ENCODE measurements at regions not wholly inside any gene's neighbourhood (a gene's known extent, or its start where the extent isn't known, plus 50 kb on each side); places are given as distances from the start of the nearest gene placed in this dataset.
A peak's percentile ranks its signal among the peaks of the same experiment; 100 is the strongest.

DNA sequence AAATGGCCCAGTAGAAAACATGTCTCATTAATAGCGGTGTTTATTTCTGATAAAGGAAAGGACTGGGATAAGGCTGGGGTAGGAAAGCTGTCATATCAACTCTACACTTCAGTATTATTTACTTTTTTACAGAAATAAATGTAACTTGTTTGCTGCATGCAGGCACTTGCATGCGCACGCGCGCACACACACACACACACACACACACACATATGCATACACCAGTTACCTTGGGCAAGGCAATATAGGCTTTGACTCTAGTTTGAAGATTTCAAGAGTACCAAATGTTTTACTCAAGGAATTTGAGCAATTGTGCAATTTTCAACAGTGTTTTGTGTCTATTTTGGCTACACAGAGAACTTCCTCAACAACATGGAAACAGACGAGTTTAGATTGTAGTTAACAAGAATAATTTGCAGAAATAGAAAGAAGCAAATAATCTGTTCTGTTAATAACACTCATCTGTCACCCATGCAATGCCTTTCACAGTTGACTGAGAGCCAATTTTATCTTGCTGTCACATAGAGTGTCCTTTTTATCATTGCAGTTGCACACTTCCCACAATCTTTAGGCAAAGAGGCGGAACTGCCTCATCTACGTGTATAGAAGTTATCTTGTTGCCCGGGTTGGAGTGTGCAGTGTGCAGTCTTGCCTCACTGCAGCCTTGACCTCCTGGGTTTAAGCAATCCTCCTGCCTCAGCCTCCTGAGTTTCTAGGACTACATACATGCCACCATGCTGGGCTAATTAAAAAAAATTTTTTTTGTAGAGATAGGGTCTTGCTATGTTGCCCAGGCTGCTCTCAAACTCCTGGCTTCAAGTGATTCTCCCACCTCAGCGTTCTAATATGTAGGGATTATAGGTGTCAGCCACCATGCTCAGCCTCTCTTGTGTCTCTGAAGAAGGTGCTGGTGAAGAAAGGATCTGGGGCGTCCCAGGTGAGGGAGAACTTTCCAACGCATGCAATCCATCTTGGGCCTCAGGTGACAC, 64.6 kb upstream of the GPCPD1 start (continued):
- no peak; the same call in 1 of the 2 replicates for TF ChIP-seq EZH2 (IDR thresholded peaks at IDR 0.05; ENCODE audit: borderline replicate concordance, low read depth, low read length)
- peak; percentile 95 for TF ChIP-seq TAL1 (IDR thresholded peaks at IDR 0.05)
- peak; percentile 17; the same call in 1 of the 2 replicates for TF ChIP-seq CBX5 (IDR thresholded peaks at IDR 0.05; ENCODE audit: borderline replicate concordance, low read depth)
- TF ChIP-seq, protein P1, sequence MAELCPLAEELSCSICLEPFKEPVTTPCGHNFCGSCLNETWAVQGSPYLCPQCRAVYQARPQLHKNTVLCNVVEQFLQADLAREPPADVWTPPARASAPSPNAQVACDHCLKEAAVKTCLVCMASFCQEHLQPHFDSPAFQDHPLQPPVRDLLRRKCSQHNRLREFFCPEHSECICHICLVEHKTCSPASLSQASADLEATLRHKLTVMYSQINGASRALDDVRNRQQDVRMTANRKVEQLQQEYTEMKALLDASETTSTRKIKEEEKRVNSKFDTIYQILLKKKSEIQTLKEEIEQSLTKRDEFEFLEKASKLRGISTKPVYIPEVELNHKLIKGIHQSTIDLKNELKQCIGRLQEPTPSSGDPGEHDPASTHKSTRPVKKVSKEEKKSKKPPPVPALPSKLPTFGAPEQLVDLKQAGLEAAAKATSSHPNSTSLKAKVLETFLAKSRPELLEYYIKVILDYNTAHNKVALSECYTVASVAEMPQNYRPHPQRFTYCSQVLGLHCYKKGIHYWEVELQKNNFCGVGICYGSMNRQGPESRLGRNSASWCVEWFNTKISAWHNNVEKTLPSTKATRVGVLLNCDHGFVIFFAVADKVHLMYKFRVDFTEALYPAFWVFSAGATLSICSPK (IDR thresholded peaks at IDR 0.05; ENCODE audit: borderline replicate concordance), result no peak
- no peak for TF ChIP-seq ZNF436 (CRISPR knock-in tag; IDR thresholded peaks at IDR 0.05)
- TF ChIP-seq RCOR1 (IDR thresholded peaks at IDR 0.05; ENCODE audit: borderline replicate concordance in 1 of 2, low read depth in 2 of 2, low read length in 2 of 2), result peak; percentile 61 to 93; a peak in 3 of 4 replicates
- no peak for TF ChIP-seq ZSCAN32 (CRISPR knock-in tag; IDR thresholded peaks at IDR 0.05)
- no peak for TF ChIP-seq FOXJ3 (CRISPR knock-in tag; IDR thresholded peaks at IDR 0.05)
- TF ChIP-seq HMGN3 (IDR thresholded peaks at IDR 0.05; ENCODE audit: borderline replicate concordance, extremely low read depth, insufficient read length, low read depth, low read length), result no peak
- peak in 1 of 2 experiments; percentile 78; a peak in 2 of 3 replicates for TF ChIP-seq CBX3 (IDR thresholded peaks at IDR 0.05; ENCODE audit: borderline replicate concordance in 1 of 2, low read length in 2 of 2)
- no peak for TF ChIP-seq ZBED1 (IDR thresholded peaks at IDR 0.05)
- TF ChIP-seq STAT5A (IDR thresholded peaks at IDR 0.05; ENCODE audit: borderline replicate concordance, low read length), result peak; percentile 84
- TF ChIP-seq, protein P2, sequence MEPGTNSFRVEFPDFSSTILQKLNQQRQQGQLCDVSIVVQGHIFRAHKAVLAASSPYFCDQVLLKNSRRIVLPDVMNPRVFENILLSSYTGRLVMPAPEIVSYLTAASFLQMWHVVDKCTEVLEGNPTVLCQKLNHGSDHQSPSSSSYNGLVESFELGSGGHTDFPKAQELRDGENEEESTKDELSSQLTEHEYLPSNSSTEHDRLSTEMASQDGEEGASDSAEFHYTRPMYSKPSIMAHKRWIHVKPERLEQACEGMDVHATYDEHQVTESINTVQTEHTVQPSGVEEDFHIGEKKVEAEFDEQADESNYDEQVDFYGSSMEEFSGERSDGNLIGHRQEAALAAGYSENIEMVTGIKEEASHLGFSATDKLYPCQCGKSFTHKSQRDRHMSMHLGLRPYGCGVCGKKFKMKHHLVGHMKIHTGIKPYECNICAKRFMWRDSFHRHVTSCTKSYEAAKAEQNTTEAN (CRISPR knock-in tag; IDR thresholded peaks at IDR 0.05), result 0 out of 2 replicates have a peak, but pooled peaks have one; percentile 17
- TF ChIP-seq ATF6 (CRISPR knock-in tag; IDR thresholded peaks at IDR 0.05), result no peak
- 0 out of 2 replicates have a peak, but pooled peaks have one; percentile 43 for TF ChIP-seq MTA1 (IDR thresholded peaks at IDR 0.05; ENCODE audit: borderline replicate concordance)
- no peak for TF ChIP-seq HNRNPLL (IDR thresholded peaks at IDR 0.05; ENCODE audit: low read depth, low read length, poor library complexity, severe bottlenecking)
- TF ChIP-seq BDP1 (IDR thresholded peaks at IDR 0.05; ENCODE audit: insufficient read depth, insufficient read length), result no peak
- no peak for TF ChIP-seq CLOCK (CRISPR knock-in tag; IDR thresholded peaks at IDR 0.05; ENCODE audit: borderline replicate concordance)
- no peak for TF ChIP-seq ZNF23 (CRISPR knock-in tag; IDR thresholded peaks at IDR 0.05)
- TF ChIP-seq RB1 (IDR thresholded peaks at IDR 0.05; ENCODE audit: low read depth), result no peak

All from K562 (cell line).